ENCODE measurements at regions not wholly inside any gene's neighbourhood (a gene's known extent, or its start where the extent isn't known, plus 50 kb on each side); places are given as distances from the start of the nearest gene placed in this dataset.
A peak's percentile ranks its signal among the peaks of the same experiment; 100 is the strongest.

GRCh38 chr18:5643288-5643687 is 99.5 kb upstream of the EPB41L3 start:
- DNase-seq (no peak), ATAC-seq (no peak)
- Mint-ChIP-seq H3K4me1 (ENCODE audit: low read depth) (no peaks in the 10 kb centered on the region), H3K27me3 (ENCODE audit: low read depth) (peaks cover 2% of the 10 kb centered on the region), H3K4me3 (no peak overlapping the region), H3K36me3 (ENCODE audit: insufficient read depth) (no peaks in the 10 kb centered on the region), H3K9me3 (no peaks in the 10 kb centered on the region)

- no peak overlapping the region for H3K4me3 Mint-ChIP-seq
- DNase-seq, result no peak
- H3K36me3 Mint-ChIP-seq (ENCODE audit: insufficient read depth), result no peaks in the 10 kb centered on the region
- ATAC-seq, result no peak
- H3K9me3 Mint-ChIP-seq, result peaks cover 3% of the 10 kb centered on the region
- H3K4me1 Mint-ChIP-seq (ENCODE audit: low read depth), result no peaks in the 10 kb centered on the region
- H3K27me3 Mint-ChIP-seq (ENCODE audit: low read depth), result peaks cover 2% of the 10 kb centered on the region
Measured at GRCh38 chr18:5640939-5641338, 97.1 kb upstream of the EPB41L3 start.

GRCh38 chr18:5639131-5639530 is 95.3 kb upstream of the EPB41L3 start:
- H3K4me3 Mint-ChIP-seq, result no peak overlapping the region
- ATAC-seq (no peak), DNase-seq (no peak)
- peaks cover 7% of the 10 kb centered on the region for H3K9me3 Mint-ChIP-seq
- no peaks in the 10 kb centered on the region for H3K36me3 Mint-ChIP-seq (ENCODE audit: insufficient read depth)
- peaks cover 8% of the 10 kb centered on the region for H3K27me3 Mint-ChIP-seq (ENCODE audit: low read depth)
- no peaks in the 10 kb centered on the region for H3K4me1 Mint-ChIP-seq (ENCODE audit: low read depth)

- Mint-ChIP-seq H3K4me1 (ENCODE audit: low read depth) (peaks cover 4% of the 10 kb centered on the region), H3K4me3 (no peak overlapping the region), H3K27me3 (ENCODE audit: low read depth) (peaks cover 33% of the 10 kb centered on the region), H3K36me3 (ENCODE audit: insufficient read depth) (no peaks in the 10 kb centered on the region), H3K9me3 (peaks cover 7% of the 10 kb centered on the region)
- ATAC-seq, result no peak
- no peak for DNase-seq
Measured at GRCh38 chr18:5632041-5632440, 88.2 kb upstream of the EPB41L3 start.

GRCh38 chr18:5630900-5631413 is 87.2 kb upstream of the EPB41L3 start:
- H3K36me3 Mint-ChIP-seq (ENCODE audit: insufficient read depth), result no peaks in the 10 kb centered on the region
- H3K4me1 Mint-ChIP-seq (ENCODE audit: low read depth), result peaks cover 4% of the 10 kb centered on the region
- H3K9me3 Mint-ChIP-seq, result peaks cover 4% of the 10 kb centered on the region
- DNase-seq (no peak), ATAC-seq (no peak)
- peaks cover 33% of the 10 kb centered on the region for H3K27me3 Mint-ChIP-seq (ENCODE audit: low read depth)
- H3K4me3 Mint-ChIP-seq, result no peak overlapping the region

- H3K4me3 Mint-ChIP-seq, result no peak overlapping the region
- H3K4me1 Mint-ChIP-seq (ENCODE audit: low read depth), result peaks cover 4% of the 10 kb centered on the region
- DNase-seq (peak; percentile 14), ATAC-seq (peak; percentile 89 to 92)
- peaks cover 33% of the 10 kb centered on the region for H3K27me3 Mint-ChIP-seq (ENCODE audit: low read depth)
- H3K36me3 Mint-ChIP-seq (ENCODE audit: insufficient read depth), result no peaks in the 10 kb centered on the region
- peaks cover under 1% of the 10 kb centered on the region for H3K9me3 Mint-ChIP-seq
Measured at GRCh38 chr18:5630057-5630899, 86.5 kb upstream of the EPB41L3 start.

- Mint-ChIP-seq H3K36me3 (ENCODE audit: insufficient read depth) (no peaks in the 10 kb centered on the region), H3K4me3 (peak overlapping the region; percentile 9), H3K4me1 (ENCODE audit: low read depth) (peaks cover 4% of the 10 kb centered on the region), H3K9me3 (no peaks in the 10 kb centered on the region), H3K27me3 (ENCODE audit: low read depth) (peaks cover 28% of the 10 kb centered on the region)
- peak in 1 of 2 donors; percentile 15 for ATAC-seq
- peak; percentile 4 for DNase-seq
Measured at GRCh38 chr18:5628512-5629255, 84.9 kb upstream of the EPB41L3 start.

- Mint-ChIP-seq H3K4me3 (peak overlapping the region; percentile 57), H3K9me3 (no peaks in the 10 kb centered on the region), H3K27me3 (ENCODE audit: low read depth) (peaks cover 27% of the 10 kb centered on the region), H3K36me3 (ENCODE audit: insufficient read depth) (no peaks in the 10 kb centered on the region), H3K4me1 (ENCODE audit: low read depth) (peaks cover 4% of the 10 kb centered on the region)
- ATAC-seq (no peak), DNase-seq (peak; percentile 4)
Measured at GRCh38 chr18:5627776-5628511, 84.1 kb upstream of the EPB41L3 start.

GRCh38 chr18:5626130-5626880 is 82.5 kb upstream of the EPB41L3 start:
- DNase-seq (no peak), ATAC-seq (no peak)
- H3K4me3 Mint-ChIP-seq, result no peak overlapping the region
- H3K9me3 Mint-ChIP-seq, result no peaks in the 10 kb centered on the region
- no peaks in the 10 kb centered on the region for H3K36me3 Mint-ChIP-seq (ENCODE audit: insufficient read depth)
- peaks cover 19% of the 10 kb centered on the region for H3K27me3 Mint-ChIP-seq (ENCODE audit: low read depth)
- peaks cover 3% of the 10 kb centered on the region for H3K4me1 Mint-ChIP-seq (ENCODE audit: low read depth)

GRCh38 chr18:5625076-5625475 is 81.3 kb upstream of the EPB41L3 start:
- Mint-ChIP-seq H3K36me3 (ENCODE audit: insufficient read depth) (no peaks in the 10 kb centered on the region), H3K9me3 (no peaks in the 10 kb centered on the region), H3K4me1 (ENCODE audit: low read depth) (peaks cover 2% of the 10 kb centered on the region), H3K27me3 (ENCODE audit: low read depth) (peaks cover 13% of the 10 kb centered on the region), H3K4me3 (no peak overlapping the region)
- ATAC-seq, result no peak
- DNase-seq, result no peak

- Mint-ChIP-seq H3K9me3 (no peaks in the 10 kb centered on the region), H3K4me3 (no peak overlapping the region), H3K4me1 (ENCODE audit: low read depth) (no peaks in the 10 kb centered on the region), H3K36me3 (ENCODE audit: insufficient read depth) (no peaks in the 10 kb centered on the region), H3K27me3 (ENCODE audit: low read depth) (peaks cover 13% of the 10 kb centered on the region)
- no peak for ATAC-seq
- DNase-seq, result no peak
Measured at GRCh38 chr18:5622905-5623304, 79.1 kb upstream of the EPB41L3 start.

- no peak overlapping the region for H3K4me3 Mint-ChIP-seq
- ATAC-seq, result no peak
Measured at GRCh38 chr18:5620289-5620688, 76.5 kb upstream of the EPB41L3 start.

GRCh38 chr18:5619376-5619775 is 75.6 kb upstream of the EPB41L3 start:
- Mint-ChIP-seq H3K4me1 (ENCODE audit: low read depth) (no peaks in the 10 kb centered on the region), H3K9me3 (no peaks in the 10 kb centered on the region), H3K4me3 (no peak overlapping the region), H3K36me3 (ENCODE audit: insufficient read depth) (no peaks in the 10 kb centered on the region), H3K27me3 (ENCODE audit: low read depth) (peaks cover 13% of the 10 kb centered on the region)
- ATAC-seq, result no peak
- no peak for DNase-seq

More at GRCh38 chr18:5620289-5620688, 76.5 kb upstream of the EPB41L3 start:
- Mint-ChIP-seq H3K36me3 (ENCODE audit: insufficient read depth) (no peaks in the 10 kb centered on the region), H3K4me1 (ENCODE audit: low read depth) (no peaks in the 10 kb centered on the region), H3K9me3 (no peaks in the 10 kb centered on the region), H3K27me3 (ENCODE audit: low read depth) (peaks cover 13% of the 10 kb centered on the region)
- no peak for DNase-seq

All from activated T-cell treated with anti-CD3 and anti-CD28 coated beads, Interleukin-2, amount 50 U/mL, for 4 hours (primary cell).